NOMO-1 (cell line): ENCODE measurements at regions not wholly inside any gene's neighbourhood (a gene's known extent, or its start where the extent isn't known, plus 50 kb on each side); places are given as distances from the start of the nearest gene placed in this dataset.

Experiments used
- DNase-seq, 2 experiments: peaks; one replicate each; lab custom pipeline; 2025; ENCODE audit not compliant: unreplicated experiment in 2 of 2; lab: John Stamatoyannopoulos, UW

GRCh38 chr5:56564541-56565282 lies 250.6 kb upstream of the MAP3K1 start:
- DNase-seq, result peak; percentile 59 to 72

GRCh38 chr5:56561455-56561854 lies 253.9 kb upstream of the MAP3K1 start:
- DNase-seq, result no peak

DNA sequence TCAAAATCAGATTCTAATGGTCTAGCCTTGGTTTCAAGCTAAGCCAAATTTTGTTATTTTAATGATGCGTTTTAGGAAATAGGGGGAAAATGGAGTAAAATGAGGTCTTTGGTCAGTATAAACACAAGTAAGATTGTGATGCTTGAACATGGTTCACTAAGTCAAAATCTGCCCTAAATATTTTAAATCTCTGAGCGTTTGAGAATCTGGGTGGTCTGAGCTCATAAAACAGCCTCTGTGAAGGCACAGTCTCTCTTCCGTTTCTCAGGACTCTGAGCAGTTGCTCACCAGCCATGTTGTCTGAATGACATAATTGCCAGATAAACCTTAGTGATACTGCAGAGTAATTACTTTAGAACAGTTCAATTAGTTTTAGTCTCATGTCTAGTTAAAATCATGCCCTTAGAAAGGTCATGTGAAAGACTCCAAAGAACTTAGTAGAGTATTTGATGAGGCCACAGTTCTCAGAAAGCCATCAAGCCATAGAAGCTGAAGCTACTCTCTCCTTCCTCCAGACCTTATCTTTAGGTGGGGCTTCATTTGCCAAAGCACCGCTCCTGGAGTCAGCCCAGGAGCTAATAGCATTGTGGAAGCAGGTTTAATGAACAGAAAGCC lies 257.1 kb upstream of the MAP3K1 start:
- DNase-seq, result no peak

DNA sequence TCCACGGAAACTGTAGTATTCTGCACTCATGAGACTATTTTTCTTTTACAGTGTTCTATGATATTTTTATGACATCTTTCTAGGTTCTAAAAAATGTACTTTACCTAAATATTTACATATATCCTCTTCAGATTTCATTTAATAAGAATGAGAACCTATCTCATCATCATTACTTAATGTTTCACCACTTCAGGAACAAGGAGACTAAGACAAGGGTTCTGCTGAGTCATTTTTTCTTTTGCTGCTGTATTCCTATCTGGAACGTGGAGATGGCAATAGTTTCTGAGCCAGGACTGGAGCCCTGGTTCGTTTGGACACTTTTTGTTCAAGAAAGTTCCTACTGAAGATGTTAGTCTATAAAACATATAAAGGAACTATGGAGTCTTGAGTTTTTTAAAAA lies 258.2 kb upstream of the MAP3K1 start:
- DNase-seq, result no peak

DNA sequence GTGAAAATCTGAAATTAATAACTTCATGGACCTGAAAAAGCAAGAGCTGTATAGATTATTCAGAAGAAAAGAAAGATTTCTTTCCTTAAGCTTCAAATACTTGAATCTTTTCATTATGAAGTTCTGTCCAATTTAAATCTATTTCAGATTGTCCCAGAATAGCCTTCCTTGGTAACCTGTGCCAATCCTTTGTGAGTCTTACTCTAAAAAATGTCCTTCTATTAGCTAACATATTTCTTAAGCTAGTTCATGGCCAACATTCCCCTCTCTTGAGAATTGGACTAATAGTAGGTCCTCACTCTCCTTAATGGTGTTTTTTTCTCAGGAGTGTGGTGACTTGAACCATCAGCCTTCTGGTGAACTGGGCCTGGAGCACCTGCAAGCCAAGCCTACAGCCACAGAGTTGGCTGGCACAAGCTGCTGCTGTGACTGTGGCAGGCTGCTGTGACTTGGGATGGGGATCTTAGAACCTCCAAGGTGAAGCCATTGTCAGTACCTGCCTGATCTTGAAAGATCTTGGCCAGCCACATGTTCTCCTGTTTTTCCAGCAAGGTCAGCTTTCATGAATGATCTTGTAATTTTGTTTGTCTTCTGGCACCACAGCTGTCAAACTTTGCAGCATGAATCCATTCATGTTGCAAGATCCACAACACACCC lies 262.6 kb upstream of the MAP3K1 start:
- DNase-seq, result no peak

DNA sequence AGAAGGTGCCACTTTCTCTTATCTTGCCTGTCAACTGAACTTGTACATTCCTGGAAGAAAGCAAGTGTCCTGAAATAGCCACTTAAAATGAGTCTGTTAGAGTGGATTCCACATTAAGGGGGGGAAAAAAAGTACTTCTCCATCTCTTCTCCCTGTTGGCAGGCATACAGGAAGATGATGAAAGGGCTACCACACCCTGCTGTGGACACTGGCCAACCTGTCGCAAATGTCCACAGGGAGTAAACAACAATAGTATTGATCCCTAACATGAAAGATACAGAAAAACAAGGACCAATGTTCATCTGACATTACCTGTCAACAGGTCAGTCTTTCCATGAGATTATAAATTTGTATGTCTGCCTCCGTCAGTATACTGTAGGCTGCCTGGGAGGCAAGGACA lies 265.1 kb upstream of the MAP3K1 start:
- DNase-seq, result no peak

- DNase-seq, result peak in 1 of 2 experiments; percentile 0
Measured at GRCh38 chr5:56549096-56549886, 266.1 kb upstream of the MAP3K1 start.

GRCh38 chr5:56545016-56545415 lies 270.3 kb upstream of the MAP3K1 start:
- peak; percentile 42 to 73 for DNase-seq

GRCh38 chr5:56543441-56544388 lies 271.6 kb upstream of the MAP3K1 start:
- no peak for DNase-seq

- no peak for DNase-seq
Measured at GRCh38 chr5:56540266-56540665, 275.1 kb upstream of the MAP3K1 start.

DNA sequence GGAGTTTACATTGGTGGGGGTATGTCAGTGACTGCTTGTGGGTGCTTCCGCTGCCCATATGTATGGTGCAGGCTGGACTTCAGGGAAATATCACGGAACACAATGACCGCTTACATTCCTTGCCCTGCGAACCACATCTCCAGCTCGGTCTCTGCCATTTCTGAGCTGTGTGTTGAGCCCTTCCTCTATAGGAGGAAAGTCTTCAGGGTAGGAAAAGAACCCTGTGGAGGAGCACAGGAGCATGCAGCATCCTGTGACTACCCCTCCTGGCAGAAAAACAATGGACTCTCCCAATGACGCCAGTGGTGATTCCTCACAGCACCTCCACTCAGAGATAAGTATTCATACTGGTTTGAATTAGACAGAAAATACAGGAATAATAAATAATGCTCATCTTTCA lies 276.8 kb upstream of the MAP3K1 start:
- DNase-seq, result no peak

DNA sequence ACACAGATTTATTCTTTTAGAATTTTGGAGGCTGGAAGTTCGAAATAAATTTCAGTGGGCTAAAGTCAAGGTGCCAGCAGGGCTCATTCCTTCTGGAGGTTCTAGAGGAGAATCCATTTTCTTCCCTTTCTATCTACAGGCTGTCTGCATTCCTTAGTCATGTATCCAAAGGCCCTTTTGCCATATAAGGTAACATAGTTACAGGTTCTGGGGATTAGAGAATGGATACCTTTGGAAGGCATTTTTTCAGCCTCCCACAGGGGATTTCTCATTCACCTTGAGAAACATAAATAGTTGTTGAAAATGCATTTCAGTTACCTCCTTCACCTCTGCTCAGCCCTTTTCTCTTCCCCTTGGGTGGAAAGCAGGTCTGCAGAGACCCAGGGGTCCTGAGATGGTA lies 280.0 kb upstream of the MAP3K1 start:
- no peak for DNase-seq

DNA sequence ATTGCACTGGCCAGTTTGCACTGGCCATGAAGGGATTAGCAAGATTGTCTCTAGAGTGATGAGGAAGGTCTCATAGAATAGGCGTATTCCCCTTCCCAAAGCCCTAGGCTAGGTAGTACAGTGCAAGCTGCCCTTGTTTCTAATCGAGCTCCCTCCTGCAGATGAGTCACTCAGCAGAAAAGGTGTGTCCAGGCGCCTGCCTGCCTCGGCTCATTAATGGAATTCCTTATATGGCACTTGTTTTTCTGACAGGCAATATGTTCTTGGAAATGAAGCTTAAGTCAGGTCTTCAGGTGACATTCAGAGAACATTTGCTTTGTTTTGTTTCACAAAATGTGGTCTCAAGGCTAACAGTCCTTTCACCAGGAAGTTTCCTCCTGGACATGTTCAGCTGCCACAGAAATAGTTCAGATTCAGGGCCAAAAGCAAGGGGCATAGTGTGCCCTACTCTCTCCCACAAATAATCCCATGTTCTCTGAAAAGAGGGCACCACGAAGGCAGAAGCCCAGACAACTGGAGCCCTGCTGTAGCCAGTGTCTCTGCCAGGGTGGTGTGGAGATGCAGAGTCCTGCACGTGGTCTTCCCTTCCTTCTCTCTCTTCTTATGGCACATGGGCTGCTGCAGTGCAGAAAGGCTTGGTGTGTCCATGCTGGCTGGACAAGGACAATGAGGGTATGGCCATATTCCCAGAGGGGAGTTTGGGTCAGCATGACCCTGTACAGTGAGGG lies 281.1 kb upstream of the MAP3K1 start:
- DNase-seq, result no peak

DNA sequence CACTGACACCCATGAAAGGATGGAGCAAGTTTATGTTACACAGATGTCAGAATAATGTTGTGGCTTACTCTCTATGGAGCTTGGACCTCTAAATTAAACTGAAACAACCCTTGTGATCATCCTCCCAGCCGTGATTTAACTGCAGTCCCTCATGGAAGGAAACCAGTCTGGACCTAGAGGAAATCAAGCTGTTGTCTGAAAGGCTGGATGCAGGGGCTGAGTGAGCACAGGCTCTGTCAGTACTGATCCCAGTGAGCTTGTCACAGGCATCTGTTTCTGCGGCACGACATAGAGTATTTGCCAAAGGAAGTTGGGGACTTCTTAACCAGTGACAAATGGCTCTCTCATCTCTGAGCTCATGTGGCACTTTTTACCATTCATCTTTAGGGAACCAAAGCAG lies 282.9 kb upstream of the MAP3K1 start:
- no peak for DNase-seq

DNA sequence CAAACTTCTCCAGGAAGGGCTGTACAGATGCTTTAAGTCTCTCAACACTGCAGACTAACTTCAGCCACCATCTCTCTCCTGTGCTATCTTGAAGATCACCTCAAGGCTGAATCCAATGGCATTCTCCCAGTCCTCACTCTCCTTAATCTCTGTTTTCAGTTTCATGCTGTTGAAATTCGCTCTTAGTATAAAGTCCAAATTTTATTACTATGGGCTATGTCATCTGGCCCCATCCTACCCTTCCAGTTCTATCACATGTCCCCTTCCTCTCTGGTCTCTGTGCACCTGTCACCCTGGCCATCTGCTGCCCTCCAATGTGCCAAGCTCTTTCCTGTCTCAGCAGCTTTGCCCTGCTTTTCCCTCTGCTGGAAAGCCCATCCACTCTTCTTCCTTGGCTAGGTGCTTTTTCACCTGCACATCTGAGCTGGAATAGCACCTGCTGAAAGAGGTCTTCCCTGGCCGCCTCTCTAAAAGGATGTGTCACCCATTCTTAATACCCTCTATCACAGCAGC lies 284.7 kb upstream of the MAP3K1 start:
- no peak for DNase-seq

- peak; percentile 80 to 97 for DNase-seq
Measured at GRCh38 chr5:56529666-56530430, 285.5 kb upstream of the MAP3K1 start.

DNA sequence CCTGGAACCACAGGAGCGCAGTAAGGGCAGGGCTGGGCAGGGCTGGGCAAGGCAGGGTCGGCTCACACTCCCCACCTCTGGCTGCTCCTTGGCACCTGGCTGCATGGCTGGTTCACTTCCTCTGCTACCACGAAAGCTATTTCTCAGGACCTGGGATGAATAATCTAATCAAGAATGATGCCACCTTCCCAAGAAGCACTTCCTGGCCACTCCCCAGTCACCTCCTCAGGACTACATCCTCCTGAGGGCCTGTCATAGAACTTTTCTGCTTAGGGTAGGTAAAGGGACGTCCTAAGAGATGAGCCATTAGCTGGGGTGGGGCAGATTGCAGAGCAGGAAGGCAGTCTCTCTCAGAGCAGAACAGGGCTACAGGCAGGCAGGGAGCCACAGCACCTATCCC lies 288.2 kb upstream of the MAP3K1 start:
- DNase-seq, result no peak

- no peak for DNase-seq
Measured at GRCh38 chr5:56525113-56525512, 290.2 kb upstream of the MAP3K1 start.
